Epithelial cell of esophagus (primary cell): ENCODE measurements at regions not wholly inside any gene's neighbourhood (a gene's known extent, or its start where the extent isn't known, plus 50 kb on each side); places are given as distances from the start of the nearest gene placed in this dataset.

Experiments
- DNase-seq: peaks from one replicate; pipeline ENCODE4 v3.0.0; 2010; ENCODE audit warnings: low read depth
- H3K4me3 ChIP-seq: 2 replicates; pipeline ENCODE4 v1.5.1; 2011; ENCODE audit warnings: mild to moderate bottlenecking, low read length, control low read depth
- TF ChIP-seq, protein P1 (sequence below): IDR thresholded peaks from 2 replicates; pipeline ENCODE4 v1.5.1; 2011; ENCODE audit warnings: low read depth, mild to moderate bottlenecking, low read length, control low read depth, inconsistent platforms; ENCODE audit not compliant: insufficient read depth; ENCODE audit errors: missing control alignments

DNA sequence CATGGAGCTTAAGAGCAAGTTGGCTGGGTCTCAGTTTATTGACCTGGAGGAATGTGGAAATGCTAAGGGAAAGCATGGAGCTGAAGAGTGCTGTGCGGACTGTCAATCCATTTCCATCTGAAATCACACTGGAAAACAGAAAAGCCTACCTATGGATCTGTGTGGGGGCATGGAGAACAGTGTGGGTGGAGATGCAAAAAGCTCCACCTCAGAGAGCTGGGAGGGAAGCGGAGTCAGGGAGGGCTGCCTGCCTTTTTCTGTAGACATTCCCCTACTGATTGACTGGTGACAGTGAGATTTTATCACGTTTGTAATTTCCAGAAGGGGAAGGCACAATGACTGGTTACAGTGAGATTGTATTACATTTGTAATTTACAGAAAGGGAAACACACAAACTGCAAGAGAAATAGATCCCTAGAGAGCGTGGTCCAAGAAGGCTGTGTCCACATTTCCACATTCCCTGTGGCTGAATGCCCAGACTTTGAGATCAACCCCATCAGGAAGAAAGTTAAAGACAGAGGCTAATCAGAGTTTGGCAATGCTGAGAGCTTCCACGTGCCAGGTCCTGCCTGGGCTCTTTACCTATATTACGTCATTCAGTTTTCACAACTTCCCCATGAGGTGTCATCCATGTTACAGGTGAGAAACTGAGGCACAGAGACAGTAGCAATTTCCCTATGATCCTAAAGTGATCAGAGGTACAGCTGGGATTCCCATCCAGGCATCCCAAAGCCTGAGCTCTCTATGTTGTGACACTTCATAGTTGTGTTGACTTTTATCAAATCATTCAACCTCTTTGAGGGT is 67.7 kb upstream of the NSMCE3 start:
- DNase-seq: no peak
- no peak overlapping the region for H3K4me3 ChIP-seq
- TF ChIP-seq, protein P1, sequence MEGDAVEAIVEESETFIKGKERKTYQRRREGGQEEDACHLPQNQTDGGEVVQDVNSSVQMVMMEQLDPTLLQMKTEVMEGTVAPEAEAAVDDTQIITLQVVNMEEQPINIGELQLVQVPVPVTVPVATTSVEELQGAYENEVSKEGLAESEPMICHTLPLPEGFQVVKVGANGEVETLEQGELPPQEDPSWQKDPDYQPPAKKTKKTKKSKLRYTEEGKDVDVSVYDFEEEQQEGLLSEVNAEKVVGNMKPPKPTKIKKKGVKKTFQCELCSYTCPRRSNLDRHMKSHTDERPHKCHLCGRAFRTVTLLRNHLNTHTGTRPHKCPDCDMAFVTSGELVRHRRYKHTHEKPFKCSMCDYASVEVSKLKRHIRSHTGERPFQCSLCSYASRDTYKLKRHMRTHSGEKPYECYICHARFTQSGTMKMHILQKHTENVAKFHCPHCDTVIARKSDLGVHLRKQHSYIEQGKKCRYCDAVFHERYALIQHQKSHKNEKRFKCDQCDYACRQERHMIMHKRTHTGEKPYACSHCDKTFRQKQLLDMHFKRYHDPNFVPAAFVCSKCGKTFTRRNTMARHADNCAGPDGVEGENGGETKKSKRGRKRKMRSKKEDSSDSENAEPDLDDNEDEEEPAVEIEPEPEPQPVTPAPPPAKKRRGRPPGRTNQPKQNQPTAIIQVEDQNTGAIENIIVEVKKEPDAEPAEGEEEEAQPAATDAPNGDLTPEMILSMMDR: no peak

GRCh38 chr15:29334544-29334943 is 64.9 kb upstream of the NSMCE3 start:
- H3K4me3 ChIP-seq: no peak overlapping the region
- no peak for DNase-seq
- TF ChIP-seq, protein P1: no peak

- no peak overlapping the region for H3K4me3 ChIP-seq
- DNase-seq: no peak
- TF ChIP-seq, protein P1: no peak
Measured at GRCh38 chr15:29333261-29333660, 63.6 kb upstream of the NSMCE3 start.

- TF ChIP-seq, protein P1: no peak
- H3K4me3 ChIP-seq: no peak overlapping the region
- DNase-seq: peak; percentile 4
Measured at GRCh38 chr15:29331669-29332068, 62.0 kb upstream of the NSMCE3 start.

DNA sequence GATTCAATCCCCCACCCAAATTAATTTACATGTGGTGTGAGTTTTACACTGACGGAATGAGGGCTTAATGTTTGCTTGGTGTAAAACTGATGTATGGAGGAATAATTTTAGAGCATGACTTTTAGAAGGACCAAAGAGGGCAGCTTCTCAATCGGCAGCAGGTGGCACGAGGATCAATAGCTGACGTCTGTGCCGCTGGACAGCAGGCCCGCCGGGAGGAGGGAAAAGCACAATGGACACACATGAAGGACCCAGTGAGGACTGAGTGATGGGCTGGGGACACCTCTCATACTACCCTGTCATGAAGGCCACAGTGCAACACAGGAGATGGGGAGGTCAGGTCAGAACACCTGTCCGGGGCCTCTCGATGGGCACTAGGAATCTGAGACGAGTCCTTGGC is 61.4 kb upstream of the NSMCE3 start:
- H3K4me3 ChIP-seq: no peak overlapping the region
- TF ChIP-seq, protein P1: no peak
- no peak for DNase-seq

DNA sequence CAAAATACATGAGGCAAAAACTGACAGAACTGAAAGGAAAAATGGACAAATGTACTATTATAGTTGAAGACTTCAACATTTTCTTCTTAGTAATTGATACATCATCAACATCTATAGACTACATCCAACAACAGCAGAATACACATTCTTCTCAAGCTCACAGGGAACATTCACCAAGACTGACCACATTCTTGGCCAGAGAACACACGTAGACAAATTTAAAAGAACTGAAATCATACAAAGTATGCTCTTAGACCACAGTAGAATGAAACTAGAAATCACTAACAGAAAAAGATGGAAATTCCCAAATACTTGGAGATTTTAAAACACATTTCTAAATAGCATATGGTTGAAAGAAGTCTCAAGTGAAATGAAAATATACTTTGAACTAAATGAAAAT is 55.1 kb upstream of the NSMCE3 start:
- no peak overlapping the region for H3K4me3 ChIP-seq
- TF ChIP-seq, protein P1: no peak
- DNase-seq: no peak

GRCh38 chr15:29323557-29323956 is 53.9 kb upstream of the NSMCE3 start:
- H3K4me3 ChIP-seq: no peak overlapping the region
- DNase-seq: no peak
- TF ChIP-seq, protein P1: no peak
